GM12878 (cell line): ENCODE measurements at regions not wholly inside any gene's neighbourhood (a gene's known extent, or its start where the extent isn't known, plus 50 kb on each side); places are given as distances from the start of the nearest gene placed in this dataset.

ENCODE experiments used
- ATAC-seq: fragments of 200-7000 bp; cut with Tn5 transposase; 3 replicates; pipeline ENCODE4 v1.9.1; 2020; ENCODE audit warnings: mild to moderate bottlenecking, moderate library complexity
- BruUV-seq: library from RNA; stranded (reverse); fragments of 400-500 nt; replicated peaks from 2 replicates; lab custom pipeline; 2021; lab: Mats Ljungman, UMichigan
- CTCF ChIA-PET: fragments of 300-600 bp; sonication (Branson Sonifier 250); formaldehyde crosslinking; extraction: SDS; loops from one replicate; lab custom pipeline; 2021; ENCODE audit warnings: inconsistent platforms; lab: Yijun Ruan, JAX
- POLR2A ChIA-PET: fragments of 350-600 bp; formaldehyde crosslinking; extraction: SDS; loops from one replicate; lab custom pipeline; 2021; ENCODE audit warnings: inconsistent platforms; lab: Charles Lee
- RAD21 ChIA-PET: fragments of 300-600 bp; sonication (Branson Sonifier 250); formaldehyde crosslinking; loops from one replicate; lab custom pipeline; 2023; ENCODE audit warnings: antibody characterized with exemption; ENCODE audit not compliant: unreplicated experiment; lab: Charles Lee
- SMC1A ChIA-PET: fragments of 300-600 bp; sonication (Branson Sonifier 250); formaldehyde crosslinking; loops from one replicate; lab custom pipeline; 2023; ENCODE audit not compliant: unreplicated experiment, uncharacterized antibody; lab: Charles Lee
- DNase-seq: peaks from one replicate; pipeline ENCODE4 v3.0.0-alpha.2; 2011; ENCODE audit warnings: low read depth, low spot score
- FAIRE-seq: peaks from 3 replicates; lab custom pipeline; 2011; peaks lifted over from hg19 to GRCh38; lab: Jason Lieb, UNC
- H2AFZ ChIP-seq: 2 replicates; pipeline ENCODE4 v1.6.0; 2011; ENCODE audit warnings: low read depth, low read length, control low read depth; ENCODE audit not compliant: control insufficient read depth
- H3K27ac ChIP-seq: 2 replicates; pipeline ENCODE4 v1.5.1; 2011; ENCODE audit warnings: control low read depth; ENCODE audit not compliant: control insufficient read depth, insufficient read depth
- H3K27me3 ChIP-seq, 2 experiments: replicated peaks in 1 of 2; 2 replicates each; pipeline versions ENCODE4 v1.6.0 to v1.6.1; 2011; ENCODE audit warnings: low read length in 1 of 2; ENCODE audit not compliant: control insufficient read depth in 2 of 2, insufficient read depth in 2 of 2
- H3K36me3 ChIP-seq, 2 experiments: 2 replicates each; pipeline ENCODE4 v1.5.1; 2011; ENCODE audit warnings: low read length in 1 of 2; ENCODE audit not compliant: control insufficient read depth in 2 of 2, insufficient read depth in 2 of 2
- H3K4me1 ChIP-seq: 2 replicates; pipeline ENCODE4 v1.6.1; 2011; ENCODE audit warnings: mild to moderate bottlenecking, low read length, moderate library complexity, mixed read lengths; ENCODE audit not compliant: control insufficient read depth, insufficient read depth
- H3K4me2 ChIP-seq: 2 replicates; pipeline ENCODE4 v1.6.0; 2011; ENCODE audit warnings: control low read depth; ENCODE audit not compliant: control insufficient read depth, insufficient read depth
- H3K4me3 ChIP-seq: fragments of 200-600 bp; sonication (generic); 2 replicates; pipeline ENCODE4 v1.5.1; 2016
- H3K79me2 ChIP-seq: 2 replicates; pipeline ENCODE4 v1.6.0; 2011; ENCODE audit warnings: low read length; ENCODE audit not compliant: control insufficient read depth, insufficient read depth
- H3K9ac ChIP-seq: 2 replicates; pipeline ENCODE4 v1.8.0; 2011; ENCODE audit warnings: low read length, control low read depth, mixed read lengths; ENCODE audit not compliant: control insufficient read depth, insufficient read depth
- H3K9me3 ChIP-seq: replicated peaks from 3 replicates; pipeline ENCODE4 v1.5.1; 2011; ENCODE audit warnings: mild to moderate bottlenecking, low read length; ENCODE audit not compliant: control insufficient read depth, insufficient read depth
- H4K20me1 ChIP-seq: 2 replicates; pipeline ENCODE4 v1.6.0; 2011; ENCODE audit not compliant: control insufficient read depth, insufficient read depth
- ATF7 ChIP-seq: fragments of 450-650 bp; IDR thresholded peaks from 2 replicates; pipeline ENCODE4 v1.6.1; 2016; ENCODE audit warnings: low read depth, mild to moderate bottlenecking
- BRCA1 ChIP-seq: IDR thresholded peaks from 2 replicates; pipeline ENCODE4 v1.6.1; 2011; ENCODE audit warnings: low read depth, low read length, improper control_type of control experiment
- DPF2 ChIP-seq: fragments of 450-650 bp; IDR thresholded peaks from 2 replicates; pipeline ENCODE4 v1.6.1; 2017; ENCODE audit warnings: mild to moderate bottlenecking
- EP300 ChIP-seq, 2 experiments: fragments of 150-350 bp in 1 of 2; IDR thresholded peaks; 2 replicates each; pipeline ENCODE4 v1.6.1; 2011 to 2012; ENCODE audit warnings: low read depth in 2 of 2, low read length in 2 of 2, borderline replicate concordance in 1 of 2, improper control_type of control experiment in 1 of 2, inconsistent platforms in 1 of 2; ENCODE audit not compliant: control insufficient read depth in 1 of 2
- FOS ChIP-seq: IDR thresholded peaks from 3 replicates; pipeline ENCODE4 v1.6.1; 2011; ENCODE audit warnings: borderline replicate concordance; ENCODE audit not compliant: insufficient read length; ENCODE audit errors: extremely low read depth
- GABPA ChIP-seq: IDR thresholded peaks from 2 replicates; pipeline ENCODE4 v1.6.1; 2014; ENCODE audit warnings: antibody characterized with exemption, low read depth, mild to moderate bottlenecking, inconsistent platforms
- JUNB ChIP-seq: IDR thresholded peaks from 2 replicates; pipeline ENCODE4 v1.6.1; 2016; ENCODE audit warnings: antibody characterized with exemption, mild to moderate bottlenecking
- MYC ChIP-seq: IDR thresholded peaks from 2 replicates; pipeline ENCODE4 v1.6.1; 2011; ENCODE audit warnings: mild to moderate bottlenecking, low read length, moderate library complexity, inconsistent platforms; ENCODE audit not compliant: insufficient read depth, insufficient replicate concordance, insufficient read length, severe bottlenecking
- PML ChIP-seq: IDR thresholded peaks from 2 replicates; pipeline ENCODE4 v1.6.1; 2012; ENCODE audit warnings: low read length, inconsistent platforms
- RBBP5 ChIP-seq: fragments of 200-600 bp; sonication (generic); conservative IDR thresholded peaks from 2 replicates; pipeline ENCODE4 v1.6.1; 2016
- SP1 ChIP-seq: IDR thresholded peaks from one replicate; pipeline ENCODE4 v1.6.1; 2011; ENCODE audit warnings: low read depth, low read length
- STAT1 ChIP-seq: fragments of 450-650 bp; conservative IDR thresholded peaks from 2 replicates; pipeline ENCODE4 v1.6.1; 2014; ENCODE audit warnings: antibody characterized with exemption, mild to moderate bottlenecking
- TCF3 ChIP-seq: IDR thresholded peaks from 2 replicates; pipeline ENCODE4 v1.6.1; 2012; ENCODE audit warnings: low read depth, mild to moderate bottlenecking, low read length, borderline replicate concordance; ENCODE audit not compliant: insufficient read depth
- WGBS: methylation state at CpG from one replicate; pipeline ENCODE4 v1.1.6; 2016; ENCODE audit warnings: low lambda C conversion rate; ENCODE audit not compliant: insufficient replicate concordance, insufficient coverage; ENCODE audit errors: missing lambda C conversion rate; 5-methylcytosine and 5-hydroxymethylcytosine counted together
- in situ Hi-C: fragments of 300-500 bp; cut with MboI; formaldehyde crosslinking; loops from 9 replicates; pipeline ENCODE4 v1.14.3; 2018; ENCODE audit warnings: mixed read lengths
- intact Hi-C: fragments of 100-400 bp; cut with micrococcal nuclease; formaldehyde crosslinking; loops from one replicate; pipeline ENCODE4 v1.14.2; 2022; ENCODE audit not compliant: unreplicated experiment
- TF ChIP-seq, protein P1 (sequence below): IDR thresholded peaks from 2 replicates; pipeline ENCODE4 v1.6.1; 2011; ENCODE audit warnings: mild to moderate bottlenecking, low read depth, low read length, moderate library complexity; ENCODE audit not compliant: insufficient replicate concordance
- TF ChIP-seq, protein P2 (sequence below): fragments of 450-650 bp; IDR thresholded peaks from 2 replicates; pipeline ENCODE4 v1.6.1; 2017; ENCODE audit warnings: mild to moderate bottlenecking, low read depth, inconsistent platforms; ENCODE audit not compliant: poor library complexity, severe bottlenecking

GRCh38 chr18:54094474-54094873, 130.0 kb downstream of the MBD2 start:
- no TSS peak for BruUV-seq
- no peak overlapping the region for H3K9ac ChIP-seq
- intact Hi-C loops = no loop called here
- H3K79me2 ChIP-seq = no peaks in the 10 kb centered on the region
- H2AFZ ChIP-seq = no peak overlapping the region
- no peaks in the 10 kb centered on the region for H3K36me3 ChIP-seq
- H3K27ac ChIP-seq = no peak overlapping the region
- ChIA-PET CTCF (interaction anchor here (1.2 kb wide), 1 partner anchor 25 kb away, joined by 3 read pairs; no protein-coding TSS in a partner anchor), POLR2A (no interaction called here), RAD21 (interaction anchor here (1.5 kb wide), 1 partner anchor 147 kb away, joined by 3 read pairs; no protein-coding TSS in a partner anchor), SMC1A (interaction anchor here (0.6 to 0.7 kb wide), 2 partner anchors 11 to 528 kb away, joined by 3 read pairs; no protein-coding TSS in a partner anchor)
- H3K4me2 ChIP-seq = no peak overlapping the region
- no peaks in the 10 kb centered on the region for H3K4me1 ChIP-seq
- H3K4me3 ChIP-seq = no peak overlapping the region
- DNase-seq (no peak), ATAC-seq (peak; percentile 55; the same call in 2 of the 3 replicates), FAIRE-seq (no peak)
- no peaks in the 10 kb centered on the region; the same call in 2 of the 3 replicates for H3K9me3 ChIP-seq
- in situ Hi-C loops = no loop called here
- H4K20me1 ChIP-seq = no peaks in the 10 kb centered on the region
- whole genome bisulfite sequencing = 60% methylated on average over 4 of the region's 4 CpGs
- TF ChIP-seq EP300 (IDR thresholded peaks at IDR 0.05; ENCODE audit: borderline replicate concordance in 1 of 2, control insufficient read depth in 1 of 2, low read depth in 2 of 2, low read length in 2 of 2) (no peak), TCF3 (peak; percentile 47; the same call in 1 of the 2 replicates)
- no peaks in the 10 kb centered on the region for H3K27me3 ChIP-seq

DNA sequence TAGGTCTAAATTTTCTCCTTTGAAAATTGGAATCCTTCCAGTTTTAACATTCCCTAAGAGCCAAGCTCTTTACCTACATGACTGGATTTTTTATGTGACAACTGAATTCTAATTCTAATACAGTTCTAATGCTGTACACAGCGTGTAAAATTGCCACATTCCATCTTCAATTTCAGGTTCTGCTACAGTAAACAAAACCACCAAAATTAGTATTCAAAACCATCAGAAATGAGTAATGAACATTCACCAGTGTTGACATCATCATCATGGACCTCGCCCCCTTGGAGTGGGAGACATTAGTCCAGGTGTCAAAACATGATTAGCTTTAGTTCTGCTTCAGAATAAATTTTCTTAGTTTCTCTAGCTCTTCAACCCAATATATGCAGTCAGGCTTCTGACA, 133.6 kb downstream of the MBD2 start:
- ATAC-seq (no peak), DNase-seq (no peak), FAIRE-seq (no peak)
- no peaks in the 10 kb centered on the region for H3K36me3 ChIP-seq
- H3K4me2 ChIP-seq = no peak overlapping the region
- H2AFZ ChIP-seq = no peak overlapping the region
- no peaks in the 10 kb centered on the region for H3K27me3 ChIP-seq
- in situ Hi-C loops (no loop called here), intact Hi-C loops (no loop called here)
- POLR2A ChIA-PET = no interaction called here
- H4K20me1 ChIP-seq = no peaks in the 10 kb centered on the region
- CTCF ChIA-PET = interaction anchor here (1.0 kb wide), 1 partner anchor 14 kb away, joined by 3 read pairs; no protein-coding TSS in a partner anchor
- WGBS = 22% methylated on average over 2 of the region's 2 CpGs
- peaks cover 1% of the 10 kb centered on the region; the same call in 2 of the 3 replicates for H3K9me3 ChIP-seq
- RAD21 ChIA-PET = no interaction called here
- SMC1A ChIA-PET = interaction anchor here (1.4 kb wide), 1 partner anchor 15 kb away, joined by 3 read pairs; no protein-coding TSS in a partner anchor
- H3K27ac ChIP-seq = no peak overlapping the region
- peaks cover 12% of the 10 kb centered on the region for H3K4me1 ChIP-seq
- no peak overlapping the region for H3K4me3 ChIP-seq
- no peak overlapping the region for H3K9ac ChIP-seq
- no TSS peak for BruUV-seq
- no peaks in the 10 kb centered on the region for H3K79me2 ChIP-seq
- TF ChIP-seq PML (no peak), GABPA (no peak), RBBP5 (no peak), FOS (no peak), SP1 (no peak), ATF7 (no peak), DPF2 (no peak), STAT1 (no peak), MYC (no peak), JUNB (no peak), BRCA1 (no peak)
- TF ChIP-seq, protein P1, sequence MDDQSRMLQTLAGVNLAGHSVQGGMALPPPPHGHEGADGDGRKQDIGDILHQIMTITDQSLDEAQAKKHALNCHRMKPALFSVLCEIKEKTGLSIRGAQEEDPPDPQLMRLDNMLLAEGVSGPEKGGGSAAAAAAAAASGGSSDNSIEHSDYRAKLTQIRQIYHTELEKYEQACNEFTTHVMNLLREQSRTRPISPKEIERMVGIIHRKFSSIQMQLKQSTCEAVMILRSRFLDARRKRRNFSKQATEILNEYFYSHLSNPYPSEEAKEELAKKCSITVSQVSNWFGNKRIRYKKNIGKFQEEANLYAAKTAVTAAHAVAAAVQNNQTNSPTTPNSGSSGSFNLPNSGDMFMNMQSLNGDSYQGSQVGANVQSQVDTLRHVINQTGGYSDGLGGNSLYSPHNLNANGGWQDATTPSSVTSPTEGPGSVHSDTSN = no peak
- TF ChIP-seq, protein P2, sequence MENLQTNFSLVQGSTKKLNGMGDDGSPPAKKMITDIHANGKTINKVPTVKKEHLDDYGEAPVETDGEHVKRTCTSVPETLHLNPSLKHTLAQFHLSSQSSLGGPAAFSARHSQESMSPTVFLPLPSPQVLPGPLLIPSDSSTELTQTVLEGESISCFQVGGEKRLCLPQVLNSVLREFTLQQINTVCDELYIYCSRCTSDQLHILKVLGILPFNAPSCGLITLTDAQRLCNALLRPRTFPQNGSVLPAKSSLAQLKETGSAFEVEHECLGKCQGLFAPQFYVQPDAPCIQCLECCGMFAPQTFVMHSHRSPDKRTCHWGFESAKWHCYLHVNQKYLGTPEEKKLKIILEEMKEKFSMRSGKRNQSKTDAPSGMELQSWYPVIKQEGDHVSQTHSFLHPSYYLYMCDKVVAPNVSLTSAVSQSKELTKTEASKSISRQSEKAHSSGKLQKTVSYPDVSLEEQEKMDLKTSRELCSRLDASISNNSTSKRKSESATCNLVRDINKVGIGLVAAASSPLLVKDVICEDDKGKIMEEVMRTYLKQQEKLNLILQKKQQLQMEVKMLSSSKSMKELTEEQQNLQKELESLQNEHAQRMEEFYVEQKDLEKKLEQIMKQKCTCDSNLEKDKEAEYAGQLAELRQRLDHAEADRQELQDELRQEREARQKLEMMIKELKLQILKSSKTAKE = no peak
